GM19240 (cell line): ENCODE measurements at regions not wholly inside any gene's neighbourhood (a gene's known extent, or its start where the extent isn't known, plus 50 kb on each side); places are given as distances from the start of the nearest gene placed in this dataset.

ENCODE experiments used
- DNase-seq: peaks from one replicate; pipeline ENCODE4 v3.0.0; 2011; ENCODE audit warnings: low spot score; ENCODE audit not compliant: insufficient read length

DNA sequence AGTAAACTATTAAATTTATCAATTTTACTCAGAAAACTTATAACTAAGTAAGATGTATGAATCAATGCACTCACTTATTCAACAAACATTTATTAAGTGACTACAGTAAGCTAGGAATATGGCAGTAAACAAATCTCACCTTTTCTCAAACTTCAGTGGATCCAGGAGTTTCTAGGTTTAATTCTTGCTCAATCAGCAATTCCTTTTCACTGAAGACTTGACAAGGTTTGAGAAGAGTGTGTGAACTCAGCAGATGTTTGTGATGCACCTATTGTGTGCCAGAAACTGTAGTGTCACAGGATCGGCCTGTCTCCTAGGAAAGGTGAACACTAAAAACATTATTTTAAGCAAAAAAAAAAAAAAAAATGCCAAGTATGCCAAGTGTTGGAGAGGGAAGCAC is 167.8 kb downstream of the ALG10 start:
- DNase-seq = no peak

DNA sequence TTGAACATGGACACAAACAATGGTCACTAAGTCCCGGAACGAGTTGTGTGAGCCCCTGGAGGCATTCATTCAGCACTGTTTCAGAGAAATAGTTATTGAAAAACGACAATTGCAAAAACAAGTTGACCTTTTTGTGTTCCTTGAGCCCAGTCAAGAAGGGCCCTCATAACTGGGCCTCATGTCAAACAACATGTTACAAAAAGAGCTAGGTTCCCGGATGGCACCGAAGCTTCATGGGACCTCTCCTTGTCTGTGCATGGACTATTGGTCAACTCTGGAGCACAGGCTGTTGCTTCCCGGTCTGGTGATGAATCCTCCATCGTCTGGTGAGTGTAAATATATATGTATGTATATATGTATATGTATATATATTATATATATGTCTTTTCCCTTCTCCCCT is 176.6 kb downstream of the ALG10 start:
- no peak for DNase-seq

DNA sequence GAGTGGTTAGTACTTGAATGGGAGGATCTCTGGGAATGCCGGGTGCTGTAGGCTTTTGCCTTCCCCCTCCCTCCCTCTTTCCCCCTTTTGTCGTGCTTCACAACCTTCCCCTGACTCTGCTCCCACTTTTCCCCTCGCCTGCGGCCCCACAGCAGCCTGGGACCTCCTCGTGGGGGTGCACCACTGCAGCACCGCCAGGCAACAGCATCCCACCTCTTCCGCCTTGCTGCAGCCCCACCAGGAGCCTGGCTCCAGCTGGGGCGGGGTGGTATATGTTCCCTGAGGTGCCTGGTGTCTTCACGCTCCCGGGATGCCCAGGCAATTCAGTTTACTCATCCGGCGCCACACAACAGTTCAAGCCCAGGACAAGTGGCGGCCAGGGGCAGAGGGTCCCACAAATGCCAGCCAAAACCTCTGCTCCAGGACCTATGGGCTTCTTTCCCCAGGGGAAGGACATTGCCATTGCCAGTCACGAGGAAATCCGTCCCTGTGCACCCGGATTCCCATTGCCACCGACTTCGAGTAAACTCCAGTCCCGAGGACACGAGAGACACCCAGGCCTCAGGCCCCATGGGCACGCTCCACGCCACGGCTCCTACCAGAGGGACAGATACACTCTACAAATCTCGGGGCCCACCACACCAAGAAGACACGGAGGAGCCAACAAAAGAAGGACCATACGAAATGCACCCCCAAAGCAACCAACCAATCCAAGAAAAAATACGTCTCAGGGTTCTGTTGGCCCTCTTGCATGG is 181.7 kb downstream of the ALG10 start:
- DNase-seq = no peak

GRCh38 chr12:34204830-34205285 is 182.6 kb downstream of the ALG10 start:
- DNase-seq = no peak

DNA sequence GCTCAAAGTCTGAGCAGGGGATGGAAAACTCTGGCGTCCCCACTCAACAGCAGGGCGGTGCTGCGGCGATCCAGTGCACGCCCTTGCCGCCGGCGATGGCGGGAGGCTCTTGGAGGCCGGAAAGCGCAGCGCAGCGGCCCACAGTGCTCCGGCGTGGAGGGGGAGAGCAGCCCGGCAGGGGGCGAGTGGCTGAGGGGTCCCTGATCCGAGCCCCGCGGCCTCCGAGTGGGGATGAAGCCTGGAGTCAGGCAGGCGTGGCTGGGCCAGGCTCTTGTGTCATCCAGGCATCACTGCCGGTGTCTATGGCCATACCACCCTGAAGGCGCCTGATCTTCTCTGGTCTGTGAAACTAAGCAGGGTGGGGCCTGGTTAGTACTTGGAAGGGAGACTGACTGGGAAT is 183.1 kb downstream of the ALG10 start:
- DNase-seq = no peak

DNA sequence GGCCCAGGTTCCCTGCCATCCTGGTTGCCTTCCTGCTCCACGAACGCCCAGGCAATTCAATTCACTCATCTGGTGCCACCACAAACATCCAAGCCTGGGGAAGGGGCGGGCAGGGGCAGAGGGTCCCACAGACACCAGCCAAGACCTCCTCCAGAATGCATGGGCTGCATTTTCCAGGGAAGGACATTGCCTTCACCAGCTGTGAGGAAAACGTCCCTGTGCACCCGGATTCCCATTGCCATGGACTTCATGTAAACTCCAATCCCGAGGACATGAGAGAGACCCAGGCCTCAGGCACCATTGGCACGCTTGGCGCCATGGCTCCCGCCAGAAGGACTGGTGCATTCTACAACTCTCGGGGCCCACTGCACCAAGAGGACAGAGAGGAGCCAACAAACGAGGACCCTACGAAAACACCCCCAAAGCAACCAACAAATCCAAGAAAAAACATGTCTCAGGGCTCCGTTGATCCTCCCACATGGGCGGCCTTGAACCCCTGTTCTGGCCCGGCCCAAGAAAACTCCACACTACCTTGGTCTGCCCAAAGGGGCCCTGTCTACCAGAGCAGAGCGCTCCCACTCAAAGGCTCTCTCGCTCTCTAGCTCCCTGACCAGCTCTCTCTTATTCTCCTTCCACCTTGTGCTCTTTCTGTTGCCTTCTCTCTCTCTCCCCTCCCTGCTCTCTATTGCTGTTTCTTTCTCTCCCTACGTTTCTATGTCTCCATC is 183.9 kb downstream of the ALG10 start:
- no peak for DNase-seq

DNA sequence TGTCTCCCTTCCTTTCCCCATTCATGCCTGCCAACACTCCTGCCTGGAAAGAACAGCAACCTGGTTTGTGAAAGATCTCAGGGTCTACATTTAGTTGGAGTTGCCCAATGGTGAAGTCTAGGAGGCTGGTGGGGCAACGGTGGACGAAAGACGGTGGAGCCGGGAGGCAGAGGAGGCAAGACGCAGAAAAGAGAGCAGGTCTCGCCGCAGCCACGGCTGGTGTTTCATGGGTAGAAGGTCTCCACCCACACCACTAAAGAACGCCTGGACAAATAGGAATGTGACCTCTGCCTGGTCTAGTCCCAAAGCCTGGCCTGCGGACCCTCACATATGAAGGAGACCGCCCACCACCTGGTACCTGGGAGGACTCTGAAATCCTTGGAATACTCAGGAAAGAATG is 185.6 kb downstream of the ALG10 start:
- no peak for DNase-seq

DNA sequence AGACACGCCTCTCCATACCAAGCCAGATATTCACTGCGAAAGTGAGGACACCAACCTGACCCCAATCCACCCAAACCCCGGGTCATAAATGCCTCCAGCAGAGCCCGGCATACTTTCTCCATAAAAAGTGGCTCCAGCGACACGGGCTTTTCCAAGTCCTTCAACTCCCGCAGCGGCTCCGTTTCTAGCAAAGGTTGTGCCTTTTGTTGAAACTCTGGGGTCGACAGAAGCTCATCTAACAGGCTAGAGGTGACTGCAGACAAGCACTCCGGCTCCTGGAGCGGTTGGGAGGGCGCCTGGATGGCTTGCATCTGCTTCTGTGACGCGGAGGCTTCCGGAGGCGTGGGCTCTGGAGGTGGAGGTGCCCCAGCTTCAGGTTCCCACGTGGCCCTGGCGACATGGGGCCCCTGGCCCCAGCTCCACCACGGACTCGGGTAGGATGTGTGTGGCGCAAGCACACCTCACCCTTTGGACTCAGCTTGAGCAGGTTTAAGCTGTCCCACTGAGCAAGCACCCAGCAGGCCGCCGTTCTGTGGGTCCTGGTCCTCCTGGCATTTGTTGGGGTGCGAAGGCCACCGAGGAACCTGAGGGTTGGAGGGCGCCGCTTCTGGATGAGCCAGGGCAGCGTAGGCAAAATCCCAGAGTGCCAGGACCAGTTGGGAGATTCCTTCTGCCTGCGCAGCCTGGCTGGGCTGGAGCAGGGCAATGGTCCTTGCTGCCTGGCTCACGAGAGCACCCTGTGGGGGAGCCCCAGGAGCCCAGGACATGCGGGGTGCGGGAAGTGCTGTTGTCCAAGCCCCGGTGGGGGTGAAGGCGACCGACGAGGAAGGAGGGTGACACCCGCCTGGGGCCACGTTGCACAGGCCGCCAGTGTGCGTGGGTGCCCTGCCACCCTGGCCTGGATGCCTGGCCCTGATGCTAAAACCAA is 186.3 kb downstream of the ALG10 start:
- DNase-seq = no peak

DNA sequence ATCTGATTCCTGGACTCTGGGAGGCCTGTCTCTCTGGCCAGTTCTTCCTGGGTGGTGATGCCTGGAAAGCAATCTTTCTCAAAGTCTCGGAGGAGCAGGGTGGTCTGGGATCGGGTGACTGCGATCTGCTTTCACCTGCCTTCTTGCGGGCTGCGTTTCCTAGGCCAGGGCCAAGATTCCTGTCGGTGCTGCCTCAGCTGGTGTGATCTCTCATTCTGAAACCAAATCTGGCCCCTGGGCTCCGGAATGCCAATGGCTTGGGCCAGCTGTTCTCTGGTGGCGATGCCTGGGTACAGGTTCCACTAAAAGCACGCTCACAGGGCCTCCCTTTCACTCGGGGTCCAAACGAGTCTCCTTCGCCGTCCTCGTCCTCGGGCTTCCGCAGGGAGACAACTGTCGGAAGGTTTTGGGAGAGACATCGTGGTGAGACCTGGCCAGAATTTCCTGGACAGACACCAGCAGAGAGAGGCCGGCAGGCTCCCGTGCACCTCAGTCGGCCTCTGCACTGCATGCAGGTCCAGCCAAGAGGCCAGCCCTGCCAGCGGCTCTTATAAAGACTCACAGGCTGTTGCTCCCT is 187.1 kb downstream of the ALG10 start:
- no peak for DNase-seq

DNA sequence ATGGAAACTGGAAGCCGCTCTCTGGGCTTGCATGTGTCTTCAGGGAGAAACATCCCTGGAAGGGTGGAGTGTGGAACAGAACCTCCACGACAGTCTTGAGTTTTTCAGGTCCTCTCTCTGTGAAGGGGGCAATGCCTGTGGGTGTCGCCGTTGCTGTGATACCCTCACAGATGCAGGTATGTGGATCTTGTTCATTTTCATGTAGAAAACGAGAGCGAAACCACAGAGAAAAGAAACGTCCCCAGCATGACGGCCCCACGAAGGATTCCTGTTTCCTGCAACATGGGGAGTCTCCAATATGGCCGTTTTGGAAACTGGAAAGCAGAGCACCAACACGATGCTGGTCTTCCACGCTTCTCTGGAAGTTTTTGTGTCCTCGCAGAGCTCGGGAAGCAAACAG is 187.9 kb downstream of the ALG10 start:
- DNase-seq = no peak

- no peak for DNase-seq
Observed at GRCh38 chr12:34210689-34211530, 188.6 kb downstream of the ALG10 start.

- DNase-seq = no peak
Observed at GRCh38 chr12:34212651-34213050, 190.4 kb downstream of the ALG10 start.

- DNase-seq = no peak
Observed at GRCh38 chr12:34214011-34214410, 191.7 kb downstream of the ALG10 start.

DNA sequence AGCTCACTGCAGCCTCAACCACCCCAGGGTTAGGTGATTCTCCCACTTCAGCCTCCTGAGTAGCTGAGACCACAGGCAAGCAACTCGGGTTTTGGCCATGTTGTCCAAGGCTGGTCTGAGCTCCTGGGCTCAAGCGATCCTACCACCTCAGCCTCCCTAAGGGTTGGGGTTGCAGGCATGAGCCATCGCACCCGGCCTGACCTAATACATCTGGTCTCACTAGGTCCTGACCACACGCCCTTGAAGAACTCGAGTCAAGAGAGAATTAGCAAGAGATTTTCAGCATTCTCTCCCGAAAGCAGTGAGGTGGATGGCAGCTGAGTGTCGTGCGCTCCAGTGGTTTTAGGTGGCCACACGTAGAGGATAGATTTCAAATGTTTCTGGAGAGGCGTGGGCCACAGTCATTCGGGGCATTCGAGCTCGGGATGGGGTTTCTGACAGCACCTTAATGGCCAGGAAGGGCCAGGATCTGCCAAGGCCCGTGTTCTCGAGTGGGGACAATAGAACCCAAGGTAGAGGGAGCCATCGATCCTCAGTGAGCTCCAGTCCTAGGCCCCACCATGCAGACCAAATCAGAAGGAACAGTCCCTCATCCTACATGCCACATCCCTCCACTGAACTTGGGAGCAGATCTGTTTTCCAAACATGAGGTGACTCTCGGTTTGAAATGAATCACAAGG is 193.1 kb downstream of the ALG10 start:
- DNase-seq = no peak

DNA sequence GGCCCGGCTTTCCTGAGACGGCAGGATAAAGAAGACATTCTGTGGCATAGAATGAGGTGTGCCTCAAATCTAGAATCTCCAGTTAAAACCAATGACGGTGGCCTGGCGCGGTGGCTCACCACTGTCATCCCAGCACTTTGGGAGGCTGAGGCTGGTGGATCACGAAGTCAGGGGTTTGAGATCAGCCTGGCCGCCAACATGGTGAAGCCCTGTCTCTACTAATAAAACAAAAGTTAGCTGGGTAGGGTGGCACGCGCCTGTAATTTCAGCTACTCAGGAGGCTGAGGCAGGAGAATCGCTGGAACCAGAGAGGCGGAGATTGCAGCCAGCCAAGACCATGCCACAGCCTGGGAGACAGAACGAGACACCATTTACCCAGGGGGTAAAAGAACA is 193.6 kb downstream of the ALG10 start:
- no peak for DNase-seq

- no peak for DNase-seq
Observed at GRCh38 chr12:34217660-34218059, 195.4 kb downstream of the ALG10 start.

- DNase-seq = no peak
Observed at GRCh38 chr12:34218193-34219045, 196.1 kb downstream of the ALG10 start.

GRCh38 chr12:34219046-34219770 is 196.9 kb downstream of the ALG10 start:
- DNase-seq = no peak
